Stimulated activated naive CD8-positive, alpha-beta T cell treated with anti-CD3 and anti-CD28 coated beads, Interleukin-15, Interleukin-2, amounts not matched to agents 100 ng/mL and 50 ng/mL, for 24 hours (primary cell): ENCODE measurements at regions not wholly inside any gene's neighbourhood (a gene's known extent, or its start where the extent isn't known, plus 50 kb on each side); places are given as distances from the start of the nearest gene placed in this dataset.

Experiments
- H3K27ac Mint-ChIP-seq: one replicate; pipeline ENCODE4 v1.8.0; 2021; ENCODE audit warnings: mild to moderate bottlenecking, mixed read lengths
- H3K27me3 Mint-ChIP-seq: one replicate; pipeline ENCODE4 v1.8.0; 2021; ENCODE audit warnings: mixed read lengths
- H3K36me3 Mint-ChIP-seq: one replicate; pipeline ENCODE4 v1.8.0; 2021; ENCODE audit warnings: low read depth, mixed read lengths
- H3K4me1 Mint-ChIP-seq: one replicate; pipeline ENCODE4 v1.8.0; 2021; ENCODE audit warnings: low read depth, mixed read lengths
- H3K4me3 Mint-ChIP-seq: one replicate; pipeline ENCODE4 v1.8.0; 2021; ENCODE audit warnings: mild to moderate bottlenecking, mixed read lengths
- H3K9me3 Mint-ChIP-seq: one replicate; pipeline ENCODE4 v1.8.0; 2021; ENCODE audit warnings: mixed read lengths

DNA sequence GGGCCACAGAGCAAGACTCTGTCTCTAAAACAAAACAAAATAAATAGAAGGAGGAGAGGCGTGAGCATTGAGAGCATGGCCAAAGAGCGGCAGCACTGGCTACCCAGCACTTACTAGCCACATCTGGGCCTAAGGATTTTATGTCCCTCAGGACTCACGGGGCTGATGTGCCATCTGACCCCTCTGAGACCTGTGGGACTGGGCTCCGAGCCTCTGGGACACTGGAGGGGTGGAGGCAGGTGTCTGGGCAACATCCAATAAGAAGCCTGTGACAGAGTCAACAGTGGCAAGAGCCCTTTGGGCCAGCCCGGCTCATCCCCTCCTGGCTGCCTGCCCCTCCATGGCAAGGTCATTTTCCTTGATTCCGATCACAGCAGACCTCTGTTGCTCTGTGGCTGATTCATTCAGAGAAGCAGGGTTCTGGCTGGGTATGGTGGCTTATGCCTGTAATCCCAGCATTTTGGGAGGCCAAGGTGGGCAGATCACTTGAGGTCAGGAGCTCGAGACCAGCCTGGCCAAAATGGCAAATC lies 60.7 kb downstream of the RRM2 start:
- Mint-ChIP-seq H3K27ac (no peak overlapping the region), H3K36me3 (peaks cover 11% of the 10 kb centered on the region), H3K27me3 (no peaks in the 10 kb centered on the region)

DNA sequence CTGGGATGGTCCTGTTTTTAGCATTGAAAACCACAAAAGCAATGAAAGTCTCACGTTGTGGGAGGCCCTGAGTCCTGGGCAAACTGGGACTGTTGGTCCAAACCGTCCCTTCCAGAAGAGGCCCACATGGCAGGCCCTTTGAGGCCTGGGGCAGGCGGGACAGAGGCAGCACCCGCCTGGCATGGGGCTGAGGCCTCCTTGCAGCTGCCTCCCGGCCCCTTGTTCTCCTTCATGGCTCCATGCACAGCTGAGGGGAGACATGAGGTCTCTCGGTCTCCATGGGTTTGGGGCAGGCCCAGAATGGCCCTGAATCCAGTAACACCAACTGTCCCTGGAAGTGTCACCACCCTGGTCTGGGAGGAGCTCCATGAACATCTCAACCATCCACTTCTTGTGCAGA lies 61.9 kb downstream of the RRM2 start:
- no peaks in the 10 kb centered on the region for H3K9me3 Mint-ChIP-seq
- H3K27me3 Mint-ChIP-seq, result no peaks in the 10 kb centered on the region
- H3K36me3 Mint-ChIP-seq, result peaks cover 7% of the 10 kb centered on the region
- H3K4me1 Mint-ChIP-seq, result no peaks in the 10 kb centered on the region
- H3K4me3 Mint-ChIP-seq, result no peak overlapping the region
- no peak overlapping the region for H3K27ac Mint-ChIP-seq

More for the DNA sequence above, 60.7 kb downstream of the RRM2 start:
- Mint-ChIP-seq H3K4me1 (no peaks in the 10 kb centered on the region), H3K9me3 (no peaks in the 10 kb centered on the region), H3K4me3 (no peak overlapping the region)

DNA sequence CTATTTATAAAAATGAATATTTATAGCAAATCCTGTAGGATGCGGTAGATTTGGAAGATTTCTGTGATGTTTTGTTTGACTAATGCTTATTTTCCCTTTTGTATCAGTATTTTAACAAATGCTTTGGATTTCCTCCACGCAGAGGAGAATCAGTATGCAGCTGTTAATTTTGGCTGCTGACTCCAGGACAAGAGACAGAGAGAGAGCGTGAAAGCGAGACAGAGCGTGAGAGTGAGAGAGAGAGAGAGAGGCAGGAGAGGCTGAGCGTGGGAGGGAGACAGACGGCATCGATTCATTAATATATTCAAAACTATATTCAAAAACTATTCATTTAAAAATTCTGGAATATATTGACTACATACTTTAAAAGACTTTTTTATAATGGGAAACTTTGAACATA lies 62.5 kb downstream of the RRM2 start:
- H3K4me1 Mint-ChIP-seq, result no peaks in the 10 kb centered on the region
- H3K4me3 Mint-ChIP-seq, result no peak overlapping the region
- H3K9me3 Mint-ChIP-seq, result peaks cover 5% of the 10 kb centered on the region
- H3K36me3 Mint-ChIP-seq, result peaks cover 7% of the 10 kb centered on the region
- no peaks in the 10 kb centered on the region for H3K27me3 Mint-ChIP-seq
- H3K27ac Mint-ChIP-seq, result no peak overlapping the region

DNA sequence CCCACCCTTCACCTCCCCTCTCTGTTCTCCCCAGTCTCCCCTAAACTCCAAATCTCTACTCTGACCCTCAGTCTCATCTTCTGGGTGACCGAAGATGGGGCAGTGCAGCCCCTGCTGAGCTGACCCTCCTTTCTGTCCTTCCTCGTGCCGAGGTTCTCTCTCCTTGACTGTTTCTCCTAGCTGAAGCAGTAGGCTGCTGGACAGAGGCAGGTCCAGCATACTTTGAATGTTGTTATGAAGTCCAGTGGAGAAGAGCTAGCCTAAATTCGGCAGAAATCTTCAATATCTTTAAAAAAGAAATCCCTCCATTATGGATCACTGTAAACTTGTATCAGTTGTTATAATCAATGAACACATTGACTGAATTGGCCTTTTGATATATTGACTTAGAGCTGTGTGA lies 63.2 kb downstream of the RRM2 start:
- Mint-ChIP-seq H3K36me3 (peaks cover 7% of the 10 kb centered on the region), H3K27ac (no peak overlapping the region), H3K4me1 (no peaks in the 10 kb centered on the region), H3K27me3 (no peaks in the 10 kb centered on the region), H3K9me3 (peaks cover 9% of the 10 kb centered on the region), H3K4me3 (no peak overlapping the region)

DNA sequence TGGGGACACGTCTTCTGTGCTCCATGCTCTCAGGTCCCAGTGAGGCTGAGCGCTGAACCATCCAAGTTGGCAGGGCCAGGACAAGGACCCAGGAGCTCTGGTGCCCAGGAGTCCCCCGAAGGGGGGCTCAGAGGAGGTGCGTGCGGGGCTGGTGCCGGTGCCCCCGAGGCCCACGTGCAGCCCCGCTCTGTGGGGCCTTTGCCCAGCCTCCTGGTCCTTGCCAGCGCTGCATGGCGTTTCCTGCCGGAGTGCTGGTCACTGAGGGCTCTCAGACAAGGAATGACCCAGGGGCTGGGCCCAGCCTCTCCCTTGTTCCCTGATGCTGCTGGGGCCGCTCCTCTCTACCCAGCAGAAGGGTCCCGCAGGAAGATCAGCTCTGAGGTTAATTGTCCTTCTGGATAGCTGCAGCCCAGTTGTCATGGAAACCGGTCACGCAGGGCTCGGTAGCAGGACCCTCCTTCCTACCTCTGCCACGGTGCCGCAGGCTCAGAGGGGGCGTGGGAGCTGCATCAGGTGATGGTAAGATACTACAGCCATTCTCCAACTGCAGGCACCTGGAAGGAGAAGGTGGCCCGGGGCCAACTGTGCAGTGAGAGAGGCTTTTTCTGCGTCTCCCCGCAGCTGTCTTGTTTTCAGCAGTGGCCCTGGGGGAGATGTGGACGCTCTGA lies 64.5 kb downstream of the RRM2 start:
- Mint-ChIP-seq H3K27ac (no peak overlapping the region), H3K4me3 (no peak overlapping the region), H3K9me3 (peaks cover 9% of the 10 kb centered on the region), H3K4me1 (no peaks in the 10 kb centered on the region), H3K36me3 (no peaks in the 10 kb centered on the region), H3K27me3 (no peaks in the 10 kb centered on the region)

DNA sequence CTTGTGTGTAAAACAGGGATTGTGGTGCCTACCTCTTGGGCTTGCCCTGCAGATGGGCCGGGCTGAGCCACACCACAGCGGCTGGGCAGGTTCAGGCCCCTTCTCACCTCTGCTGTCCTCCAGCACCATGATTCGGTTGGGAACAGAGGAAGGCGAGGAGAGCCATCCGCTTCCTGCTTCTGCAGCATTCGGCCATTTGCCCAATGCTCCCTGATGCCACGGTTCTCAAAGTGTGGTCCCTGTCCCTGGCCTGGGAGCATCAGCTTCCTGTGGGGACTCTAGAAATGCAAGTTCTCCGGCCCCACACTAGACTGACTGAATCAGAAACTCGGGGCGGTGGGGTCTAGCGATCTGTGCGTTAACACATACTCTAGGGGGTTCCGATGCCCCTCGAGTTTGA lies 65.1 kb downstream of the RRM2 start:
- no peaks in the 10 kb centered on the region for H3K36me3 Mint-ChIP-seq
- H3K27ac Mint-ChIP-seq, result no peak overlapping the region
- H3K9me3 Mint-ChIP-seq, result peaks cover 9% of the 10 kb centered on the region
- no peaks in the 10 kb centered on the region for H3K4me1 Mint-ChIP-seq
- no peaks in the 10 kb centered on the region for H3K27me3 Mint-ChIP-seq
- H3K4me3 Mint-ChIP-seq, result no peak overlapping the region

DNA sequence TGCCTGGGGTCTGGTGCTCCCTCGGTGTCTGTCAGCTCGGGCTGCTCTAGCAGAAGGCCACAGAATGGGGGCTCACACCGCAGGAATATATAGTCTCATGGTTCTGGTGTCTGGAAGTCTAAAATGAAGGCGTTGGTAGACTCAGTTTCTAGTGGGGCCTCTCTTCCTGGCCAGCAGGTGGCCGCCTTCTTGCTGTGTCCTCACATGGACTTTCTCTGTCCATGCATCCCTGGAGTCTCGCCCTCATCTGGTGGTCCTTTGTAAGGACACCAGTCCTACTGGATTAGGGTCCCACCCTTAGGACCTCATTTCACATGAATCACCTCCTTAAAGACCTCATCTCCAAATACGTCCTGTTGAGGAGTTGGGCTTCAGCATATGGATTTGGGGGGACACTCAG lies 65.7 kb downstream of the RRM2 start:
- no peaks in the 10 kb centered on the region for H3K4me1 Mint-ChIP-seq
- H3K4me3 Mint-ChIP-seq, result no peak overlapping the region
- H3K27me3 Mint-ChIP-seq, result no peaks in the 10 kb centered on the region
- H3K9me3 Mint-ChIP-seq, result peaks cover 9% of the 10 kb centered on the region
- H3K27ac Mint-ChIP-seq, result no peak overlapping the region
- H3K36me3 Mint-ChIP-seq, result no peaks in the 10 kb centered on the region

DNA sequence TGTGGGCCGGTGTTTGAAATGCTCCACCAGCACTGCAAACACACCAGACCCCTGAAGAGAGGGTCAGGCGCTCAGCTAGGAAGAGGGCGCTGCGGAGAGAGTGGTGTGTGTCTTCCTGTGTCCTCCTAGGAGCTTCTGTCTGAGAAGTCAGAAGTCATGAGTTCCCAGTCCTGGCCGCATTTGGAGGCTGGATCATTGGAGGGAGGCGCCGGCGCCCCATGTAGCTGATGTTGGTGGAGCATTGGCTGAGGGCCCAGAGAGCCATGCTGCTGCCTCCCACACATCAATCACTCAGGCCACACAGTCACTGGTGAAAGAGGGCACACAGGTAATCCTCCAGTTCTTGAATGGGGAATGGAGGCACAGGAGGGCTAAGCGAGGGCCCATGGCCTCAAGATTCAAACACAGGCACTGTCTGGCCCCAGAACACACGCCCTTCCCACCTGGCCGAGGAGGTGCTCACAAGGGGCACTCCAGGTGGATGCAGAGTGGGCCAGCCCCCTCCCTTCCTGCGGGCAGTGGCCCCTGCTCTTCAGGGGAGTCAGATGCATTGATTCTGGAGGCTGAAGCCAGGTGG lies 66.3 kb downstream of the RRM2 start:
- no peaks in the 10 kb centered on the region for H3K36me3 Mint-ChIP-seq
- no peak overlapping the region for H3K4me3 Mint-ChIP-seq
- peaks cover 9% of the 10 kb centered on the region for H3K9me3 Mint-ChIP-seq
- H3K4me1 Mint-ChIP-seq, result no peaks in the 10 kb centered on the region
- H3K27me3 Mint-ChIP-seq, result no peaks in the 10 kb centered on the region
- no peak overlapping the region for H3K27ac Mint-ChIP-seq

DNA sequence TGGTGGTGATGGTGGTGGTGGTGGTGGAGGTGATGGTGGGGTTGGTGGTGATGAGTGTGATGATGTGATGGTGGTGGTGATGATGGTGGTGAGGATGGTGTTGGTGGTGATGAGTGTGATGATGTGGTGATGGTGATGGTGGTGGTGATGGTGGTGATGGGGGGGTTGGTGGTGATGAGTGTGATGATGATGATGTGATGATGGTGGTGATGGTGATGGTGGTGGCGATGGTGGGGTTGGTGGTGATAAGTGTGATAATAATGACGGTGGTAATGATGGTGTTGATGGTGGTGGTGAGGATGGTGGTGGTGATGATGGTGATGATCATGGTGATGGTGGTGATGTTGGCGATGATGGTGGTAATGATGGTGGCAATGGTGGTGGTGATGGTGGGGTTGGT lies 67.7 kb downstream of the RRM2 start:
- H3K4me1 Mint-ChIP-seq, result no peaks in the 10 kb centered on the region
- no peak overlapping the region for H3K4me3 Mint-ChIP-seq
- H3K36me3 Mint-ChIP-seq, result no peaks in the 10 kb centered on the region
- no peaks in the 10 kb centered on the region for H3K27me3 Mint-ChIP-seq
- peaks cover 9% of the 10 kb centered on the region for H3K9me3 Mint-ChIP-seq
- no peak overlapping the region for H3K27ac Mint-ChIP-seq

DNA sequence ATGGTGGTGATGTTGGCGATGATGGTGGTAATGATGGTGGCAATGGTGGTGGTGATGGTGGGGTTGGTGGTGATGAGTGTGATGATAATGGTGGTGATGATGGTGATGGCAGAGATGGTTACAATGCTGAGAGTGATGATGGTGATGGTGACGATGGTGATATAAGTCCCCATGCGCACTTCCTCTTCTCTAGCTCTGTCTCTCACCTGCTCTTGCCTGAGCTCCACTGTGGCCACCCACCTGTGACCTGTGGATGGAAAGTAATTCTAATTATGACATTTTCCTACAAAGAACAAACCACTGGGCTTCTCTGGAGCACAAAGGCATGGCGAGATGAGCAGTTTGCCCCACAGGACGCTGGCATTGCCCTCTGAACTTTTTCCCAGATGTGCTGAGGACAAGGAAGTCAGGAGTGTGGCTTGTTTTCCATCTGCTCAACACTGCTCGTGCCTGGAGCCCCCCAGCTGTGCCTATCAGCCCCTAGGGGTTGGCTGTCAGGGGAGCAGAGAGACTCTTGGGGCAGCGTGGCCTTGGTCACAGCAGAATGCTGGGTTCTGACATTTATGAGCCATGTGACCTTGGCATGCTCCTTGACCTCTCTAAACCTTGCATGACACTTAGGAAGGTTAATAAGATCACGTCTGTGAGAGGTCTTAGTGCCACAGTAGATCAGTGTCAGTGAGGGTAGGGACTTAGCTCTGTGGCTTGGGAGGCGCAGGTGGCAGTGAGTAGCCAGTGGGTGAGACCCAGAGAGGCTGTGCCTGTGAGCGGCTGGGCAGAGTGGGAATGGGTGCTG lies 68.4 kb downstream of the RRM2 start:
- no peaks in the 10 kb centered on the region for H3K4me1 Mint-ChIP-seq
- no peaks in the 10 kb centered on the region for H3K27me3 Mint-ChIP-seq
- H3K27ac Mint-ChIP-seq, result no peak overlapping the region
- no peak overlapping the region for H3K4me3 Mint-ChIP-seq
- H3K36me3 Mint-ChIP-seq, result no peaks in the 10 kb centered on the region
- peaks cover 9% of the 10 kb centered on the region for H3K9me3 Mint-ChIP-seq

DNA sequence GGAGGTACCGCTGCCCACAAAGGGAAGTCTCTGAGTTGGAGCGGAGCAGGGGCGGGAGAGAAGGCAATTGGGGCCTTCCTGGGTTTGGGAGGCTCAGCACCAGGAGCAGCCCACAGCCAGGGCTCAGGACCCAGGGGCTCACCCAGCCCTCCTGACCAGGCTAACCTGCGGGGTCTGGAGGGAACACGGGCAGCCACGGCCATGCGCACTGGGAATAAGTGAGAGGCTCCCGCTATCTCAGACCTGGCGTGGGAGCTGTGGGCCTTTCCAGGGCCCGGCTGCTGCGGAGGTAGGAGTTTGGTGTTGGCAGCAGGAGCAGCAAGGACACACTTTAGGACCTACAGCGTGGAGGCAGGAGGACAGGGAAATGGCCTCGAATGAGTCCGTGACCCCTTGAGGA lies 69.0 kb downstream of the RRM2 start:
- Mint-ChIP-seq H3K4me1 (no peaks in the 10 kb centered on the region), H3K36me3 (no peaks in the 10 kb centered on the region), H3K9me3 (peaks cover 9% of the 10 kb centered on the region), H3K4me3 (no peak overlapping the region), H3K27ac (no peak overlapping the region), H3K27me3 (no peaks in the 10 kb centered on the region)

DNA sequence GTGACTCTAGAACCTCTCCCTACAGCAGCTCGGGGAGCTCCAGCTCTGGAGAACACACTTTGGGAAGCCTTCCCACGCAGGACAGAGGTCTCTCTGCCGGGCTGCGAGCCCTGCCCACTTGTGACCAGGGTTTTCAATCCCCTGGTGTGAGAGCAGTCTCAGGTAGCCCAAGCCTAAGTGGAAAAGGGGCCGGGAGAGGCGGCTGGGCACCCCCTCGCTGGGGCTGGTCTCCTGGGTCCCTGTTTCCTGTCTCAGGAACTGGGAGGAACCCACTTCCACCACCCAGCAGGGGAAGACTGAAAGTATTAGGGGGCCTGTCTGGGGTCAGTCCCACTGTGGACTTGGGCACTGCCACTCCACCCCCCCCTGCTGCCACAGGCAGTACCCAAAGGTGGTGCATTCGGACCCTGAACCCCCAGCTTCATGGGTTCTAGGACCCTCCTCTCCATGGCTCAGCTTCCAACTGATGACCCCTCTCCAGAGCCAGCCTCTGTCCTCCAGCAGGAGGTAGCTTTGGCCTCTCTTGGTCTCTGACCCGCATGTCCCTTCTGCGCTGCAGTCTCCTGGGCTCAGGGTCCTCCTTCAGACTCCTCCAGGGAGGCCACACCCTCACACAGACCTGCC lies 70.0 kb downstream of the RRM2 start:
- Mint-ChIP-seq H3K9me3 (peaks cover 9% of the 10 kb centered on the region), H3K4me1 (no peaks in the 10 kb centered on the region), H3K36me3 (no peaks in the 10 kb centered on the region), H3K27me3 (no peaks in the 10 kb centered on the region), H3K4me3 (no peak overlapping the region), H3K27ac (no peak overlapping the region)

DNA sequence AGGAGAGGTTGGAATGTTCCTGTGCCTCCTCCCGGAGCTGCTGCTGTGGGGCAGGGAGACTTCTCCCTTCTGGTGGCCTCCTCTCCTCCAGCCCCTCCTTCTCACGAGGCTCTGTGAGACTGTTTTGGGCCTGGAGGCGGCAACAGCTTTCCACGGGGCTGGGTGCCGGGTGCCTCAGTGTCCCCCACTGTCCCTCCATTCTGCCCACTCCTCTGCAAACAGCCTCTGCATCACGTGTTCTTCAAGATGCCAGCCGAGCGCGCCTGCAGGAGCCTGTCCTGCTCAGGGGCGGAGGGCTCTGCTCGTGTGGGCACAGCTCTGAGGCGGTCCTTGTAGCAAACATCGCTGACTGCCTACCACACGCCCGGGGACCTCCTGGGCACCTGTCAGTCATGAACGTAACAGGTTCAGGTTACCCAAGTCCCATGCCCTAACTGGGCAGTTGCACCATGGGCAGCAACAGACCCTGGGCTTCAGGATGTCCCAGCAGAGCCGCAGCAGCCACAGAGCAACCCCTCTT lies 70.8 kb downstream of the RRM2 start:
- Mint-ChIP-seq H3K27me3 (no peaks in the 10 kb centered on the region), H3K36me3 (no peaks in the 10 kb centered on the region), H3K9me3 (peaks cover 9% of the 10 kb centered on the region)

DNA sequence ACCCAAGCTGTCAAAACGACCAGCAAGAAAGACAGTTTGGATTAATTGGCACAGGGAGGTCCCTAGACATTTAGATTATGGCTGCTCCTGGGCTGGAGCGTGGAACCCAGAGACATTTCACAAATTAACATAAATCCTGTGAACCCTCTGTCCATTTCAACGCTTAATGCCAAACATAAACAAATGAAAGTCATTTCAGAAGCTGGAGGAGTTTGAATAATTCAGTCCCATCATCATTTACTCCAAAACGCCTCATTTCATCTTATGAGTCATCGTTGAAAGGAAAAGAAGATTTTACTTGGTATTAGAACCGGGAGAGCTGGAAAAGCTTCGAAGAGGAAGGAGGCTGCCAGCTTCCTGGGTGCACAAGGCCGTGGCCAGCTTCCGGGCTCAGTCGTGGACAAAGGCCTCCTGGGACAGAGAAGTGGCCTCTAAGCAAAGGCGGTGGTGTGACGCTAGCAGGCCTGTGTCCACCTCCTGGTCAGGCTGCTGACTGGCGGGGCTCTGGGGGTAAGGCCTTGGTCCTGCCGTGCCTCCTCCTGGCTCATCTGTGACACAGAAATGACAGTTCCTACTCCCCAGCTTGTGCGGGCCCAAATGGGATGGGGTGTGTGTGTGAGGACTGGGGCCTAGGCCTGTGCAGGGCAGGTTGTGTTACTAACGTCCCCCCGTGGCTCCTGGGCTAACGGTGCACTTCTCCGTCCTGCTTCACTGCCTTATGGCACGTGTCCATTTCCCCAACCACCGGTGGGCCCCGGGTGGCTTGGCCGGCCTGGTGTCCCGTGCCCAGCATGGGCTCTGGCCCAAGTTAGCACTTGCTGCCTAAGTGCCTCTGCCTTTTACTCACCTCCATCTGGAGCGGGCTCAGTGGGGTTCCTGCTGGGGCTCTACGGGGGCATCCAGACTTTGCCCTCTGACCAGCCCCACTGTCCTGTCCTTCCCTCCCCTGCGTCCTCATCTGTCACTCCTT lies 71.6 kb downstream of the RRM2 start:
- Mint-ChIP-seq H3K36me3 (peaks cover 7% of the 10 kb centered on the region), H3K27me3 (no peaks in the 10 kb centered on the region), H3K4me3 (no peak overlapping the region), H3K27ac (no peak overlapping the region), H3K9me3 (peaks cover 9% of the 10 kb centered on the region), H3K4me1 (no peaks in the 10 kb centered on the region)

More for the DNA sequence above, 70.8 kb downstream of the RRM2 start:
- no peak overlapping the region for H3K27ac Mint-ChIP-seq
- no peaks in the 10 kb centered on the region for H3K4me1 Mint-ChIP-seq
- no peak overlapping the region for H3K4me3 Mint-ChIP-seq
